MM.1S (cell line): ENCODE measurements at regions not wholly inside any gene's neighbourhood (a gene's known extent, or its start where the extent isn't known, plus 50 kb on each side); places are given as distances from the start of the nearest gene placed in this dataset.

Experiments
- DNase-seq: peaks from one replicate; pipeline ENCODE4 v3.0.0-alpha.2; 2015
- H2AFZ ChIP-seq: fragments of 300-600 bp; sonication (generic); 2 replicates; pipeline ENCODE4 v1.6.0; 2016; ENCODE audit warnings: antibody characterized with exemption, low read length
- H3F3A ChIP-seq: fragments of 300-600 bp; sonication (generic); 2 replicates; pipeline ENCODE4 v1.6.1; 2016; ENCODE audit warnings: mild to moderate bottlenecking, antibody characterized with exemption, low read length, moderate library complexity, mixed read lengths; ENCODE audit not compliant: insufficient read depth
- H3K27ac ChIP-seq: fragments of 300-600 bp; sonication (generic); 2 replicates; pipeline ENCODE4 v1.5.1; 2016; ENCODE audit warnings: mild to moderate bottlenecking, low read length
- H3K27me3 ChIP-seq: fragments of 300-600 bp; sonication (generic); replicated peaks from 2 replicates; pipeline ENCODE4 v1.6.0; 2016; ENCODE audit warnings: low read length; ENCODE audit not compliant: insufficient read depth
- H3K36me3 ChIP-seq: fragments of 300-600 bp; sonication (generic); replicated peaks from 2 replicates; pipeline ENCODE4 v1.6.1; 2016; ENCODE audit warnings: mild to moderate bottlenecking, low read length, mixed read lengths; ENCODE audit not compliant: insufficient read depth
- H3K4me1 ChIP-seq: fragments of 300-600 bp; sonication (generic); 2 replicates; pipeline ENCODE4 v1.6.1; 2016; ENCODE audit warnings: low read length, mixed read lengths
- H3K4me2 ChIP-seq: fragments of 300-600 bp; sonication (generic); 2 replicates; pipeline ENCODE4 v1.6.0; 2016; ENCODE audit warnings: low read depth, low read length
- H3K4me3 ChIP-seq: fragments of 300-600 bp; sonication (generic); 2 replicates; pipeline ENCODE4 v1.5.1; 2016; ENCODE audit warnings: low read length, mixed read lengths
- H3K79me2 ChIP-seq: fragments of 300-600 bp; sonication (generic); 2 replicates; pipeline ENCODE4 v1.6.1; 2016; ENCODE audit warnings: mixed run types, low read length, mixed read lengths
- H3K9ac ChIP-seq: fragments of 300-600 bp; sonication (generic); 2 replicates; pipeline ENCODE4 v1.6.1; 2016; ENCODE audit warnings: low read length, mixed read lengths
- H3K9me2 ChIP-seq: fragments of 300-600 bp; sonication (generic); replicated peaks from 2 replicates; pipeline ENCODE4 v1.6.1; 2016; ENCODE audit warnings: mild to moderate bottlenecking, low read length, mixed read lengths; ENCODE audit not compliant: insufficient read depth
- H3K9me3 ChIP-seq: fragments of 300-600 bp; sonication (generic); replicated peaks from 2 replicates; pipeline ENCODE4 v1.6.1; 2016; ENCODE audit warnings: mild to moderate bottlenecking, low read length, mixed read lengths; ENCODE audit not compliant: insufficient read depth
- H4K20me1 ChIP-seq: fragments of 300-600 bp; sonication (generic); 2 replicates; pipeline ENCODE4 v1.6.1; 2016; ENCODE audit warnings: mild to moderate bottlenecking, low read length, moderate library complexity, mixed read lengths; ENCODE audit not compliant: insufficient read depth
- CTCF ChIP-seq: fragments of 300-600 bp; sonication (generic); IDR thresholded peaks from 2 replicates; pipeline ENCODE4 v1.5.1; 2016; ENCODE audit warnings: antibody characterized with exemption, low read length, mixed read lengths
- EZH2 ChIP-seq: fragments of 300-600 bp; sonication (generic); optimal IDR thresholded peaks from 2 replicates; pipeline ENCODE3; 2017; ENCODE audit warnings: low read depth, mild to moderate bottlenecking, antibody characterized with exemption, low read length, mixed read lengths
- EZH2phosphoT487 ChIP-seq: fragments of 300-600 bp; sonication (generic); IDR thresholded peaks from 2 replicates; pipeline ENCODE4 v1.6.1; 2018; ENCODE audit warnings: antibody characterized with exemption, low read length

- Histone ChIP-seq H3K4me1 (no peaks in the 10 kb centered on the region), H3K4me2 (no peak overlapping the region), H3K9me3 (no peaks in the 10 kb centered on the region), H3K27ac (no peak overlapping the region), H3K4me3 (no peak overlapping the region), H3K27me3 (no peaks in the 10 kb centered on the region), H4K20me1 (no peaks in the 10 kb centered on the region), H3K9me2 (no peaks in the 10 kb centered on the region), H3K9ac (no peak overlapping the region), H3K79me2 (no peaks in the 10 kb centered on the region), H2AFZ (no peak overlapping the region), H3K36me3 (no peaks in the 10 kb centered on the region), H3F3A (no peaks in the 10 kb centered on the region)
- no peak for TF ChIP-seq EZH2
- no peak for TF ChIP-seq CTCF
- no peak for TF ChIP-seq EZH2phosphoT487
- DNase-seq: no peak
These were observed 323.5 kb upstream of the TANK start for GRCh38 chr2:160836755-160837154.

DNA sequence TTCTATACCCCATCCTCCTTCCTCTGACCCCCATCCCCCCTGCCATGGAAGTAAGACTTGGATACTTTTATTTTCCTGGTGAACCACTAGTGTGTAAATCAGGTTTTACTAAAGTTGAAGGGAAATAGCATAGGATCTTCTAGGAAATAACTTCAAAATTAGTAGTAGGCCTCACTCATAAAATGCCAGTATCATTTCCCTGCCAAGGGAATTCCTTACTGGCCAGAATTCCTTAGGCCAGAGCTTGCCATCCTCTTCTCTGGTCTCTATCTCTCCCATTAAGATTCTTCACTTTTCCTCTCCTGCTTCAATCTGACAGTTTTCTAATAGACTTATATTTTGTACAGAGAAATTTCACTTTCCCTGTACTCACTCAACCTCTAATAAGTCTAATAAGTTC lies 322.8 kb upstream of the TANK start:
- Histone ChIP-seq H3K4me1 (no peaks in the 10 kb centered on the region), H2AFZ (no peak overlapping the region), H3K79me2 (no peaks in the 10 kb centered on the region), H4K20me1 (no peaks in the 10 kb centered on the region), H3K9me3 (no peaks in the 10 kb centered on the region), H3K27ac (no peak overlapping the region), H3K9ac (no peak overlapping the region), H3K9me2 (no peaks in the 10 kb centered on the region), H3K27me3 (no peaks in the 10 kb centered on the region), H3F3A (no peaks in the 10 kb centered on the region), H3K4me2 (no peak overlapping the region), H3K36me3 (no peaks in the 10 kb centered on the region), H3K4me3 (no peak overlapping the region)
- TF ChIP-seq EZH2phosphoT487 (no peak), CTCF (no peak), EZH2 (no peak)
- DNase-seq: no peak

DNA sequence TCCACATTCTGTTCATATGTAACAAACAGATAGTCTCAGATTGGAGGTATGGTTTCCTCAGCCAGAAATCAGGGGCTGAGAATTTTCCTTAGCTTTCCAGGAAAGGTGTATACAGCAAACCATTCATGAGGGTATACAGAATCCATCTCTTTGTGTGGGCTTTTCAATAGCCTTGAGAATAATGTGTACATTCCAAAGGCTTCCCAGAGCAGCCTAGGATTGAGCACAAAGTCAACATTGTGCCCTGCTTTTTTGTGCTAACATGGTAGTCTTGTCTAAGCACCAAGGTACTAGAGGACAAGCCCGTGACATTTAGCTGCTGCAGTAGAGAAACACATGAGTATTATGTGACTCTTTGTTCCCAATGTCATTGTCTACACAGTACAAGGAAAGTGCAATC lies 322.1 kb upstream of the TANK start:
- Histone ChIP-seq H3K4me1 (no peaks in the 10 kb centered on the region), H3K27me3 (no peaks in the 10 kb centered on the region), H2AFZ (no peak overlapping the region), H3K36me3 (no peaks in the 10 kb centered on the region), H4K20me1 (no peaks in the 10 kb centered on the region), H3K79me2 (no peaks in the 10 kb centered on the region), H3K27ac (no peak overlapping the region), H3K9me3 (no peaks in the 10 kb centered on the region), H3K4me3 (no peak overlapping the region), H3K9me2 (no peaks in the 10 kb centered on the region), H3F3A (no peaks in the 10 kb centered on the region), H3K9ac (no peak overlapping the region), H3K4me2 (no peak overlapping the region)
- TF ChIP-seq EZH2phosphoT487 (no peak), CTCF (no peak), EZH2 (no peak)
- no peak for DNase-seq

DNA sequence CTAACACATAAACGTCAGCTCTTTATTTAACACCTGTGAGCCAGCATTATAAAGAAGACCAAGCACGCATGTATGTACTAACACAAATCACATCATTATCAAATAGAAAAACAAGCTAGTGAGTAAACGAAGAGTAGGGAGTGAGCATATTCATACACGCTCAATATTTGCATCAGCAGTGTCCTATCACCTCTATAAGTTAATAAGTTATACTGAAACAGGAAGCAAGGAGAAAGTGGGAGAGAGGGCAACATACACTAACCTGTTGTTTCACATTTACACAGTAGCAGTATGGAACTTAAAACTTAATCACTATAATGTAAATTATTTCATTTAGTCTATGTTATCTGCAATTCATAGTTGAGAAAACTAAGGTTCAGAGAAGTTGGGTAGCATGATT lies 321.5 kb upstream of the TANK start:
- no peaks in the 10 kb centered on the region for H3K36me3 ChIP-seq
- TF ChIP-seq EZH2: no peak
- TF ChIP-seq CTCF: no peak
- no peak for TF ChIP-seq EZH2phosphoT487
- no peaks in the 10 kb centered on the region for H3K4me1 ChIP-seq
- H3K27me3 ChIP-seq: no peaks in the 10 kb centered on the region
- H3K4me2 ChIP-seq: no peak overlapping the region
- H3K9me3 ChIP-seq: no peaks in the 10 kb centered on the region
- no peak overlapping the region for H3K27ac ChIP-seq
- no peaks in the 10 kb centered on the region for H4K20me1 ChIP-seq
- H3K4me3 ChIP-seq: no peak overlapping the region
- H3K9ac ChIP-seq: no peak overlapping the region
- no peaks in the 10 kb centered on the region for H3K79me2 ChIP-seq
- H3K9me2 ChIP-seq: no peaks in the 10 kb centered on the region
- no peak for DNase-seq
- H2AFZ ChIP-seq: no peak overlapping the region
- no peaks in the 10 kb centered on the region for H3F3A ChIP-seq
